Astrocyte of the cerebellum (primary cell): ENCODE measurements at regions not wholly inside any gene's neighbourhood (a gene's known extent, or its start where the extent isn't known, plus 50 kb on each side); places are given as distances from the start of the nearest gene placed in this dataset.

ENCODE experiments used
- DNase-seq: peaks from one replicate; pipeline ENCODE4 v3.0.0-alpha.2; 2011; ENCODE audit warnings: low read depth
- H3K4me3 ChIP-seq: 2 replicates; pipeline ENCODE4 v1.5.1; 2011; ENCODE audit warnings: mild to moderate bottlenecking, low read depth, low read length, moderate library complexity
- in situ Hi-C: cut with HindIII; loops from 2 replicates; pipeline ENCODE4 v1.10.0; 2017; ENCODE audit warnings: low sequenced_read_pairs
- TF ChIP-seq, protein P1 (sequence below): IDR thresholded peaks from 2 replicates; pipeline ENCODE4 v1.5.1; 2012; ENCODE audit warnings: low read length, low read depth, moderate library complexity, mild to moderate bottlenecking; ENCODE audit errors: missing control alignments

DNA sequence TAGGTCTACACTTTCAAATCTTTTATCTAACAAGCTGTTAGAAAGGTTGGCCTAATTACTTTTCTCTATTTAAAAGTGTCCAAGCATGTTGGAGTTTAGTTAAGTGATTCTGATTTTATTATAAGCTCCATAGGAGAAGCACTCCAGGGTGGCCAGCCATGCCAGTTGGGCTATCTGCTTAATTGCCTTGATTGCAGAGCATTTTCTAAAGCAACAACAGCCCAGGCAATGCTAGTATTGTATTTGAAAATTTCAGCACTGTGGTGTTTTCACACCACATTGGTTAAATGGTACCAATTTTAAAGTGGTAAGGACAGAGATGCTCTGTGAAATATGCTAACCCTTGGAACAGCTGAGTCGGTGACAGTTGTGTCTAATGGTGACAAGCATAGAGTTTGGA, 510.5 kb upstream of the CDH8 start:
- in situ Hi-C loops, result no loop called here
- H3K4me3 ChIP-seq, result no peak overlapping the region
- no peak for DNase-seq
- TF ChIP-seq, protein P1, sequence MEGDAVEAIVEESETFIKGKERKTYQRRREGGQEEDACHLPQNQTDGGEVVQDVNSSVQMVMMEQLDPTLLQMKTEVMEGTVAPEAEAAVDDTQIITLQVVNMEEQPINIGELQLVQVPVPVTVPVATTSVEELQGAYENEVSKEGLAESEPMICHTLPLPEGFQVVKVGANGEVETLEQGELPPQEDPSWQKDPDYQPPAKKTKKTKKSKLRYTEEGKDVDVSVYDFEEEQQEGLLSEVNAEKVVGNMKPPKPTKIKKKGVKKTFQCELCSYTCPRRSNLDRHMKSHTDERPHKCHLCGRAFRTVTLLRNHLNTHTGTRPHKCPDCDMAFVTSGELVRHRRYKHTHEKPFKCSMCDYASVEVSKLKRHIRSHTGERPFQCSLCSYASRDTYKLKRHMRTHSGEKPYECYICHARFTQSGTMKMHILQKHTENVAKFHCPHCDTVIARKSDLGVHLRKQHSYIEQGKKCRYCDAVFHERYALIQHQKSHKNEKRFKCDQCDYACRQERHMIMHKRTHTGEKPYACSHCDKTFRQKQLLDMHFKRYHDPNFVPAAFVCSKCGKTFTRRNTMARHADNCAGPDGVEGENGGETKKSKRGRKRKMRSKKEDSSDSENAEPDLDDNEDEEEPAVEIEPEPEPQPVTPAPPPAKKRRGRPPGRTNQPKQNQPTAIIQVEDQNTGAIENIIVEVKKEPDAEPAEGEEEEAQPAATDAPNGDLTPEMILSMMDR, result no peak

DNA sequence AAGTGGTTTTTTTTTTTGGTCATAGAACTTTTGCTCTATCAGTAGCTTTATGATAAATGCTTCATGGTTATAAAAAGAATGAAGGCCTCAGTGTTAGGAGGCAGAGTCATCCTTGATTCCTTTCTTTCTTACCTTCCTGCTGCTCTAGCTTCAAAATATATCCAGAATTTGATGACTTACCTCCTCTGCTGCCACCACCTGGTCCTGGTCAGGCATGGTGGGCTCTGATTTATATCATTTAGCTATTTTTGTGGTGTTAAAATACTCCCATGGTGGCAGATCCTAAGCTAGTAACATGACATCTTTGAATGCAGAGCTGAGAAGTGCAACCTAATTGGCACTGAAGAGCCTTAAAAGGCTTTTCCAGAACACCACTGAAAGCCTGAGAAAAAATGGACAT, 508.8 kb upstream of the CDH8 start:
- TF ChIP-seq, protein P1, result no peak
- in situ Hi-C loops, result no loop called here
- DNase-seq, result no peak
- H3K4me3 ChIP-seq, result no peak overlapping the region

DNA sequence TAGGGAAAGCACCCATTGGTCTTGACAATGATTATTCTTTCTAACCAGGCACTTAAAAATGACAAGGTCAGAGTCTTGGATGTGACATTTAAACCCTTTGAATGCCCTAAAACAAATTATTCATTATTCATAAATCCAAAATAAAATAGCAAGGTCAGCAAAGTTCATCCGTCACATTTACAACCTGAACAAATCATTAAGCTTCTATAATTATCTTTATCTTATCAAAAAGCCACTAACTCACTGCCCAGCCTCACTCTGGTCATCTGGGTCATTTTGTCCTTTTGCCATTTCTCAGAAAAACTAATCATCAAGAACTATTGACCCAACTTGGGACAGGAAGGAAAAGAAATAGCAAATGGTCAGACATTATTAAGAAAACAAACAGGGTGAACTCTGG, 507.3 kb upstream of the CDH8 start:
- no peak overlapping the region for H3K4me3 ChIP-seq
- DNase-seq, result no peak
- TF ChIP-seq, protein P1, result no peak
- in situ Hi-C loops, result no loop called here

DNA sequence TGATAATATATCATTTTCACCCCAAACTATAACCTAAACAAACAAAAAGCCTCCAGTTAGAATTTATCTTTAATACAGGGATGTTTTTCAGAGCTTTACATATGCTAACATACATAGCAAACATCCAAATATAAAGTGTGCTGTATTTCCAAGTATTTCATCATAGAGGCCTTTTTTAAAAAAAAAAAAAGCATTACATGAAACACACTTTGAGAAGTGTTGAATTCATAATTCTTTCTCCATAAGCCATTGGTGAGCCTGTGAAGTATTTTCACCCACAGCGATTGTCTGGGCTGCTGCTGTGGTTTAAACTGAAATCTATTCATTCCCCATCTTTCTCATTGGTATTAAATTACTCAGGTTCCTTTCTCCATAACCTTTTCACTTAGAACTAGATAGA, 503.4 kb upstream of the CDH8 start:
- in situ Hi-C loops, result no loop called here
- TF ChIP-seq, protein P1, result no peak
- no peak overlapping the region for H3K4me3 ChIP-seq
- DNase-seq, result no peak

DNA sequence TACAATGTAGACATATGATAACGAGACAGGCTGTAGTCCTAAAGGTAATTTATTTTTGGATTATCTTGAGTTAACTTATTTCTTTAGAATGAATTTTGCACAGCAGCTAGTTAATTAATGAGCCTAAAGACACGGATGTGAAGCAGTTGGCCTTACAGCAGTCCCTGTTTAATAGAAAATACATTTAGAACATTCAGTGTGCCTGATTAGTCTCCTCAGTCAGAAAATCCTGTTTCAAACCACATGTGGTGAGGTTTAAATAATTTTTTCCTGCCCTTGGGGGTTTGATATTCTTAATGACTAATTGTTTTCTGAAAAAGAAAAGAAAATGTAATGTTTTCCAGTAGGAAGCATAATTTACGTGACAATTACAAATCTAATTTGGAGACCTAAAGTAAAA, 494.2 kb upstream of the CDH8 start:
- TF ChIP-seq, protein P1, result no peak
- no peak for DNase-seq
- in situ Hi-C loops, result no loop called here
- no peak overlapping the region for H3K4me3 ChIP-seq

DNA sequence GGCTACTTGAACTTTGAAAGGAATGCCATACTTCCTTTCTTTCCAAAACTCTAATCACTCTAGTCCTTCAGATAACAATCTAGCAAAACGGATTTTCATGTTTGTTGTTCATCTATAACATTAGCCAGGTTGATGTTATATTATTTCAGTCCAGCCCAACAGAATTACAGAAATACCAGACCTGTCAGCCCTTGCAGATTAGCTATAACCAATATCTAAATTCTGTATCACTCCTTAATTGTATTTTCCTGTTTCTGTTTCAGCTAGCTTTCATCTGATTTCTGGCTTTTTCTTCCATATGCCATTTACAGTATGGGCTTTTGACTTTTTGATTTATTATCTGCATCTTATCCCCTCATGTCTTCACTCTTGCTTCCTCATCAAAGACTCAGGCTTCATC, 479.8 kb upstream of the CDH8 start:
- no peak overlapping the region for H3K4me3 ChIP-seq
- DNase-seq, result no peak
- in situ Hi-C loops, result no loop called here
- TF ChIP-seq, protein P1, result no peak

DNA sequence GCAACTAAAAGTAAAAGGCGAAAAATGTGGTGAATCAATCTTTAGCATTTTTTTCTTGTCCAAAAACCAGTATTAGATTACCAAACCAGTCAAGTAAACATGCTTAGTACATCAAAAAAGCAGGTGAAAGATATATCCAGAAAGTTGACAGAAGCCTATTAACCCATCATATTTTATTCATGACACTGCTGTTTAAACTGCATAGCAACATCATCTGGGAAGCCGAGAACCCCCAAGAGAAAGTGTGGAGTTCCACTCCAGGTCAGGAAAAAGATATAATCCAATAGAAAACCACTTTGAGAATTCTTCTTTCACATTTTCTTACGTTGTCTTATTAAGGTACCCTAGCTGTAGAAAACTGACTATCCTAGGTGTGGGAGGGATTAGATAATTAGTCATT, 466.8 kb upstream of the CDH8 start:
- TF ChIP-seq, protein P1, result no peak
- in situ Hi-C loops, result no loop called here
- H3K4me3 ChIP-seq, result no peak overlapping the region
- DNase-seq, result no peak
